ENCODE measurements at regions not wholly inside any gene's neighbourhood (a gene's known extent, or its start where the extent isn't known, plus 50 kb on each side); places are given as distances from the start of the nearest gene placed in this dataset.
"Not testable (repeated sequence)": the region's sequence is repeated elsewhere in the genome, so short reads cannot be mapped to it uniquely, and the experiment has no call there.

DNA sequence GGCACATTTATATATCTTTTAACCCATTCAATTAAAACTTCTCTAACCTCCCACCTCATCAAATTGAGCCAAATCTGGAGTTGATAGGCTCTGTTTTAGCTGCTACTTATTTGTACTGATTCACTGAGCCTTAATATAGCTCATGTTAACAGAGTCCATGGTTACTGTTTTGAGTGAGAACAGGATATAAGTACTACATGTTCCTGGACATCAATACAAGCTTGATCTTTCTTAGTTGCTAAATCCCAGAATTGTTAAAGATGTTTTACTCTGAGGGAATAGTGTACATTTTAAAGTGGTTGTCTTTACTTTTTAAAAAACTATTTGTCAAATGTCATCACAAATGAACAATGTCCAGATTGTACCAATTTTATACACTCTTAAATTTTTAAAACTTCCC is 157.7 kb downstream of the RPRM start:
- DNase-seq (ENCODE audit: extremely low read depth in 1 of 11, low read depth in 9 of 11, low spot score in 4 of 11) = no peak

DNA sequence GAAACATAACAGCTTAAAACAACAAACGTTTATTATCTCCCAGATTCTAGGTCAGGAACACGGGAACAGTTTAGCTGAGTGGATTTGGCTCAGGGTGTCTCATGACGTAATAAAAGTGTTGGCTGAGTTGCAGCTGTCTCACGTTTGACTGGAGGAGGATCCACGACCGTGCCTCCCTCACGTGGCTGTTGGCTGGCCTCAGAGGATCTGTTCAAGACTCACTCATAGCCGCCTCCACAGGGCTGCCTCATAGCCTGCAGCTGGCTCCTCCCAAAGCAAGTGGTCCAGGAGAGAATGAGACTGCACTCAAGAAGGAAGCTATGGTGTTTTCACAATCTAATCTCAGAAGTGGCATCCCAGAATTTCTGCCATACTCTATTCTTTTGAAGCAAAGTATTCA is 167.1 kb downstream of the RPRM start:
- no peak for DNase-seq (ENCODE audit: extremely low read depth in 1 of 11, low read depth in 9 of 11, low spot score in 4 of 11)

DNA sequence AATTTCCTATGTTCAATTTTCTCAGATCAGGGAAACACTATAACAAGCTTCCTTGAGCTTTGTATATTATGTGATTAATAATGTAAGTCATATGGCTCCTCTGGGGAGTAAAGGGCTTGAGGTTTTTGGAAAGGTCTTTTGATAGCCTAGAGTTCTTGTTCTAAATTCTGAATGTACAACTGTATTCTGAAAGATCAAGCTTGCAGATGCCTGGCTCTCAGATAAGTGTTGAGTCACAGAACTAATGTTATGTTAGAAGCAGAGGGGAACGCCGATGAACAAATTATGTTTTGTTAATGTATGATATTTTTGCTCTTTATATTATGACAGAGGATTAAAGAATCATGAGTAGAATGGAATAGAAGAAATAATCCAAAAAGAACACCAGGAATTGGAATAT is 170.1 kb downstream of the RPRM start:
- DNase-seq (ENCODE audit: extremely low read depth in 1 of 11, low read depth in 9 of 11, low spot score in 4 of 11) = no peak

DNA sequence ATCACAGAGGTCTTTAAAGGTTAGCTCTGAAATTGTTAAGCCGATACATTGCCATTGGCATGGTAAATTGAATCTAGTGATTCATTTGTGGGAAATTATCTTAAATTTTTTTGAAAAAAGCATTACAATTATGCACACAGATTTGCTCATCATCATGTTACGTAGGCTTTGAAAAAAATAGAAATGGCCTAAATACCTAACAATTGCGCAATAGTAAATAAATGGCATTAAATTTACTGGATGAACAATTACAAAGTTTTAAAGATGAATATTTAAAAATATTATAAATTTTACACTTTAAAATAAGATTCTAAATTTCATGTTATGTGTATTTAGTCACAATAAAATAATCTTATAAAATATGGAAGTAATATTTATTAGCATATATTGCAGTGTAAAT is 171.3 kb downstream of the RPRM start:
- DNase-seq (ENCODE audit: extremely low read depth in 1 of 11, low read depth in 9 of 11, low spot score in 4 of 11) = no peak

DNA sequence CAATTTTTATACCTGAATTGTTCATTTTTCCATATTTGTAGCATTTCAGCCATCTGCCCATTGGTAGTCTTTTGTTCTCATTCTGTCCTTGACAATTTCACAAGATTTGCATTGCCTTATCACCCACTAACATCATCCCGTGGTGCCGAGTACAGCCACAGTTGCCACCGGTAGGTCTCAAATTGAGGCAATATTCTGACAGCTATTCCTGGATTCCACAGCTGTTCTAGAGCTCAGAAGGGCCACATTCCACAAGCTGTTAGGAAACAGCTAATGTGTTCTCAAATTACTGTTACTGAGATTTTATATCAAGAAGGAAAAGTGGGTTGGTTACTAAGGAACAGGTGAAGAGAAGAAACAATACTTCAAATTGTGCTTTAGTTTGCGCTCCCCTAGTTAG is 178.8 kb downstream of the RPRM start:
- DNase-seq (ENCODE audit: extremely low read depth in 1 of 11, low read depth in 9 of 11, low spot score in 4 of 11) = no peak

DNA sequence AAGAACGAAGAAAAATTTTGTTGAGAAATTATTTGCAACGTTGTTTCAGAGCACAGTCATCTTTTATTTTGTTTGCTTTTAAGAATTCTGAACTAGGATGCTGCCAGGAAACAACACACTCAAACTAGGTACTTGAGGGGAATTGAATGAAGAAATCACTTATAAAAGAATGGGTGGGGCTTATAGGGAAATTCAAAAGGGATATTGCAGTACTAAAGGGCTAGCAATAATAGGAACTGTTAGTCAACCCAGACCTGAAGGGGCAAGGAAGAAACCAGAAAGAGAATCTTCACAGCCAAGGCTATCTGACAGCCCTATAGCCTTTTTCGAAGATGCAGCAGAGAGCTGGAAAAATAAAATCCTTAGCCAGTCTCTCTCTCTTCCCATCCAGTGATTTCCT is 179.3 kb downstream of the RPRM start:
- no peak for DNase-seq (ENCODE audit: extremely low read depth in 1 of 11, low read depth in 9 of 11, low spot score in 4 of 11)

DNA sequence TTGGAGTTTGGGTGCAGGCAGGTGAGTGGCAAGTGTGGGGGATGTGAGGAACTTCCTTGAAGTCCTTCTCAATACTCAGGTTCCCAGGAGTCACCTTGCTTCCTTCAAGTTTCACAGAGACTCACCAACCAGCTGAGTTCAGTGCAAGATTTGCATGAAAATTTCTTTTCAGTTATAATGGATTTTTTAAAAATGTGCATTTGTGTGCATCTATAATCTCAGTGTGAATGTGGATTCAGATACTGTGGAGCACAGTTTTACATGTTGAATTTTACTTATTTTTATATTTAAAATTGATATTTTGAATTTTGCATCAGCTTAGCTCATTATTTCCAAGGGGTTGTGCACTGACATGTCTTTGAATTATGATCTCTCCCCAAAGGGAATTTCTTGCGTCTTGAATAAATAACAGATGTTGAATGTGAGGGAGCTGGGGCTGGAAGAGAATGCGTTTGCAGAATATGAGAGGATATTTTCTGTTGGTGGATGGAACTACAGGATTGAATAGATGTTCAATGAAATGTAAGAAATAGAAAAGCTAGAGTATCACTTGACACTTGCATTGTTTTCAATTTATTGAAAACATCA is 184.3 kb downstream of the RPRM start:
- DNase-seq (ENCODE audit: extremely low read depth in 1 of 11, low read depth in 9 of 11, low spot score in 4 of 11) = no peak

DNA sequence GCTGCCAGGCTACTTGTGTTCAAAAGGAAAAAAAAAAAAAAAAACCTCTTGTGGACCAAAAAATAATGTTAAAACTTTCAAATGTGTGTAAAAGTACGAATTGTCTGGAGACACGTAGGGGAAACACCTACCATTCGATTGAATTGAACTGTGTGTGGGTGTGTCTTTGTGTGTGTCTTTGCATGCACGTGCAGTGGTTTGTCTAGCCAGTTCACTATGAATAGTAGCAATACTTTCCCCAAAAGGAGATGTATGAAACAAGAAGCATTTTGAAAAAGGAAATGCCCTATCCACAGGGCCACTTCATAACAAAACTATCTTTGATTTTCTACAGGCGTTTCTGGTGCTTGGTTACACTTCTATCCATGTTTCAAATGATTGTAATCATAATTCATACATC is 186.8 kb downstream of the RPRM start:
- no peak for DNase-seq (ENCODE audit: extremely low read depth in 1 of 11, low read depth in 9 of 11, low spot score in 4 of 11)

DNA sequence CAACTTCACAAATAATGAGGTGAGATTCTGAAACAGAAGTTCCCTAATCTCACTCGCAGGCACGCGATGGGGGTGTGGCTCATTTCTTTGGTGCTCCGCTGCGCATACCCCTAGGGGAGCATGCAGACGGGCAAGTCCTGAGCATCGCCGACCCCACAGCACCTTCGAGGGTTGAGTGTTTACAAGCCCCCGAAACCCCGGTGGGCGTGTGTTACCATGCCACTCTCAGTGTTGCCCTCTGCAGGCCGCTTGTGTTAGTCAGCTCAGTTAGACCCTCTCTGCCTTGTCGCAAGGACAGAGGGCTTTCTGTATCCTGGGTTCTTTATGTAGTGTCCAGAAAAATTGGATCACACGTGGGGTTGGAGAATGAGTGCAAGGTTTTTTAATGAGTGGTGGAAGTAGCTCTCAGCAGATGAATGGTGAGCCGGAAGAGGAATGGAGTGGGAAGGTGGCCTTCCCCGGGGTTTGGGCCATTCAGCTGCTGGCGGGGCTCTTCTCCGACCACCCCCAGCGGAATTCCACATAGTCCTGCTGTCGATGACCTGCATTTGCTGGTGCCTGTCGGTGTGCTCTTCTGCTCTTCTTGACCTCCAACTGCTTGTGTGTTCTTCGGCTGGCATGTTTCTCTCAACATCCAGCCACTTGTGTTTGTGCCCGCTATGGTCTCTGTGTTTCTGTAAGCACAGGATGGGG is 191.3 kb downstream of the RPRM start:
- DNase-seq (ENCODE audit: extremely low read depth in 1 of 11, low read depth in 9 of 11, low spot score in 4 of 11) = peak in 3 of 11 donors; percentile 2 to 5 (median 5)

DNA sequence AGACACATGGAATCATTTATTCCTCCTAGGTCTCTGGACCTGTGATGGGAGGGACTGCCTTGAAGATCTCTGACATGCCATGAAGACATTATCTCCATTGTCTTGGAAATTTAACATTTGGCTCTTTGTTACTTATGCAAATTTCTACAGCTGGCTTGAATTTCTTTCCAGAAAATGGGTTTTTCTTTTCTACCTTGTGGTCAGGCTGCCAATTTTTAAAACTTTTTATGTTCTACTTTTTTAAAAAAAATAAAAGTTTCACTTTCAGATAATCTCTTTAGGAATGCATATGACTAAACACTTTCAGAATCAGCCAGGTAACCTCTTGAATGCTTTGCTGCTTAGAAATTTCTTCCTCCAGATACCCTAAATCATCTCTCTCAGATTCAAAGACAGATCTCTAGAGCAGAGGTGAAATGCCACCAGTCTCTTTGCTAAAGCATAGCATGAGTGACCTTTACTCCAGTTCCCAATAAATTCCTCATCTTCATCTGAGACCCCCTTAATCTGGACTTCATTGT is 209.6 kb downstream of the RPRM start:
- DNase-seq (ENCODE audit: extremely low read depth in 1 of 11, low read depth in 9 of 11, low spot score in 4 of 11) = no peak

DNA sequence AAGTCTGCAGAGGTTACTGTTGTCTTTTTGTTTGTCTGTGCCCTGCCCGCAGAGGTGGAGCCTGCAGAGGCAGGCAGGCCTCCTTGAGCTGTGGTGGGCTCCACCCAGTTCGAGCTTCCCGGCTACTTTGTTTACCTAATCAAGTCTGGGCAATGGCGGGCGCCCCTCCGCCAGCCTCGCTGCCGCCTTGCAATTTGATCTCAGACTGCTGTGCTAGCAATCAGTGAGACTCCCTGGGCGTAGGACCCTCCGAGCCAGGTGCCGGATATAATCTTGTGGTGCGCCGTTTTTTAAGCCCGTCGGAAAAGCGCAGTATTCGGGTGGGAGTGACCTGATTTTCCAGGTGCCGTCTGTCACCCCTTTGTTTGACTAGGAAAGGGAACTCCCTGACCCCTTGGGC is 221.7 kb downstream of the RPRM start:
- not testable (repeated sequence) for DNase-seq (ENCODE audit: extremely low read depth in 1 of 11, low read depth in 9 of 11, low spot score in 4 of 11)

DNA sequence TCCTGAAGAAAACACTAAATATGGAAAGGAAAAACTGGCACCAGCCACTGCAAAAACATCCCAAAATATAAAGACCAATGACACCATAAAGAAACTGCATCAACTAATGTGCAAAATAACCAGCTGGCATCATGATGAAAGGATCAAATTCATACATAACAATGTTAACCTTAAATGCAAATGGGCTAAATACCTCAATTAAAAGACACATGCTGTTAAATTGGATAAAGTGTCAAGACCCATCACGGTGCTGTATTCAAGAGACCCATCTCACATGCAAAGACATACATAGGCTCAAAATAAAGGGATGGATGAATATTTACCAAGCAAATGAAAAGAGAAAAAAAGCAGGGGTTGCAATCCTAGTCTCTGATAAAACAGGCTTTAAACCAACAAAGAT is 231.9 kb downstream of the RPRM start:
- not testable (repeated sequence) for DNase-seq (ENCODE audit: extremely low read depth in 1 of 11, low read depth in 9 of 11, low spot score in 4 of 11)

DNA sequence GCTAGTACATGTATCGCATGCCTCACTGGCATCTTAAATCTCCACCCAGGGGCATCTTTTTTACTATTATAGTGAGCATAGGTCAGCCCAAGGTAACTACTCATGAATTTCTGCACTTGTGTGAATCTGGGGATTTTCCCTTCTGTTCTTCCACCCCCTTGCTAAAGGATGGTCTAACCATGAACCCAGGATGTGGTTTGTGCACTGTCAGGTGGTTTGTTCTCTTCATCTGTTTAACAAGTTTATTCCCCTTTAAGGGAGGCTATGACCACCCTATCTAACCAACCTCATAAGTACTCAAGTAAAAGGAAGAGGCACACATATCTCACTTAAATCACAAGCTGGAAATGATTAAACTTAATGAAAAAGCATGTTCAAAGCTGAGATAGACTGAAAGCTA is 243.0 kb downstream of the RPRM start:
- DNase-seq (ENCODE audit: extremely low read depth in 1 of 11, low read depth in 9 of 11, low spot score in 4 of 11) = no peak

DNA sequence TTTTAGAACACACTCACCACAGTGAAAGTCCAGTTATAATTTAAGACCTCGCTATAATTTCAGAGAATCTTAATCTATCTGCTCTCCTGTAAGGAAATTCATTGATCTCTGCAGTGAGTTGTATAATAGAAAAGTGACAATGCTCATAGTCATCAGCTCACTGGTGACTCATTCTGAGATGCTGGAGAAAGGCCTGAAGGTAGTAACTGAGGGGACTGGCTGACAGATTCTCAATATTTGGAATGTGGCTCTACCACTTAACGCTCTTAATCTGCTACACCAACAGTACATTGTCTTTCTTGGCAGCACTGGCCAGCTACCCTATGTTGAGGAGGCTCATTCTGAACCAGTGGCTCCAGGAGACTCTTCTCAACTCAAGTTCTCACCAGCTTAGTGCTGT is 246.1 kb downstream of the RPRM start:
- DNase-seq (ENCODE audit: extremely low read depth in 1 of 11, low read depth in 9 of 11, low spot score in 4 of 11) = no peak

DNA sequence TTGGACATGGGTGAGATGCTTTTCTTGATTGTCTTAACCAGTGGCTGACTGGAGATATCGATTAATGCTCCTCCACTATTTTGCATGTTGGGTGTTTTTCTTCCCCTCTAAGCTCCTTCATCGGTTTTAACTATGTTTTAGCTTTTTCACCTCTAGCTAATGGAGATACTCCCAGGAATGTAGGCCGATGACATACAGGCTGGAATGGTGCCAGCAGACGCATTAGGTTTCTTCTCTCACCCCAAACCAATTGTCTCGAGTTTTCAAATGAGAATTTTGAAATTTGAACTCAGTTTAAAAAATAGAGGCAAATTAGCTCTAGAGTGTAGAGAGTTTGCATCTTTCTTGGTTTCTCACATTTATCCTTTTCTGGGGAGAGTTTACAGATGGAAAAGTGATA is 247.6 kb downstream of the RPRM start:
- DNase-seq (ENCODE audit: extremely low read depth in 1 of 11, low read depth in 9 of 11, low spot score in 4 of 11) = peak in 3 of 11 donors; percentile 1

DNA sequence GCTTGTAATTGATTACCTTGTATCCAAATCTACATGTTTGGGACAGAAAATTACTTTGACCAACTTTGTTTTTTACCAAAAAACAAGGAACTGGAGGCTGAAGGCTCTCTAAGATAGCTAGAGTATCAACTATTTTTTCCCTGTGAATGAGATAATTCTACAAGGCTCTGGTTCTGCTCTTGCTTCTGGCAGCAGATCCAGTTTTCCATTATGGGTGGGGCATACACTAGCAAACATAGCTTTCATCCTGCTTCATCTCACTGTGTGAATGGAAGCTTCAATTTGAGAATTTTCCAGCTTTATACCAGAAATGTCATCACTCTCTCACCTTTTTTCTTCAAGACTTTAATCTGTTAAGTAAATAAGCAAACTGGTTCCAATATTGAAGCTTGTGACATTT is 249.7 kb downstream of the RPRM start:
- DNase-seq (ENCODE audit: extremely low read depth in 1 of 11, low read depth in 9 of 11, low spot score in 4 of 11) = no peak

DNA sequence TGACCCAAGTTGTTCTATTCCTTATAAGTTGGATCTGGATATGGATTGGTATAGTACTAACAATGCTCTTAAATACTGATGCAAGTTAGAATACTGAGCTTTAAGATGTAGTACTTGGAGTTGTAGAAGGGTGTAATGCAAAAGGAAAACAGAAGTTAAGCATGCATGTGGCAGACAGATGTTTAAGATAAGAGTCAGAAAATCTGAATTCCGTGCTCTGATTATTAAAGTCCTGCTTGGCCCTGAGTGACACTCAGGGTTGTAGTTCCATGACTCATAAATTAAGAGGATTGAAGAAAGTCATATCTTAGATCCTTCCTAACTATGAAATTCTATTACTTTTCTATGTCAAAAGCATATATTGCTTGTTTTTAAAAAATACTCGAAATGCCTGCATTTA is 250.6 kb downstream of the RPRM start:
- DNase-seq (ENCODE audit: extremely low read depth in 1 of 11, low read depth in 9 of 11, low spot score in 4 of 11) = no peak

DNA sequence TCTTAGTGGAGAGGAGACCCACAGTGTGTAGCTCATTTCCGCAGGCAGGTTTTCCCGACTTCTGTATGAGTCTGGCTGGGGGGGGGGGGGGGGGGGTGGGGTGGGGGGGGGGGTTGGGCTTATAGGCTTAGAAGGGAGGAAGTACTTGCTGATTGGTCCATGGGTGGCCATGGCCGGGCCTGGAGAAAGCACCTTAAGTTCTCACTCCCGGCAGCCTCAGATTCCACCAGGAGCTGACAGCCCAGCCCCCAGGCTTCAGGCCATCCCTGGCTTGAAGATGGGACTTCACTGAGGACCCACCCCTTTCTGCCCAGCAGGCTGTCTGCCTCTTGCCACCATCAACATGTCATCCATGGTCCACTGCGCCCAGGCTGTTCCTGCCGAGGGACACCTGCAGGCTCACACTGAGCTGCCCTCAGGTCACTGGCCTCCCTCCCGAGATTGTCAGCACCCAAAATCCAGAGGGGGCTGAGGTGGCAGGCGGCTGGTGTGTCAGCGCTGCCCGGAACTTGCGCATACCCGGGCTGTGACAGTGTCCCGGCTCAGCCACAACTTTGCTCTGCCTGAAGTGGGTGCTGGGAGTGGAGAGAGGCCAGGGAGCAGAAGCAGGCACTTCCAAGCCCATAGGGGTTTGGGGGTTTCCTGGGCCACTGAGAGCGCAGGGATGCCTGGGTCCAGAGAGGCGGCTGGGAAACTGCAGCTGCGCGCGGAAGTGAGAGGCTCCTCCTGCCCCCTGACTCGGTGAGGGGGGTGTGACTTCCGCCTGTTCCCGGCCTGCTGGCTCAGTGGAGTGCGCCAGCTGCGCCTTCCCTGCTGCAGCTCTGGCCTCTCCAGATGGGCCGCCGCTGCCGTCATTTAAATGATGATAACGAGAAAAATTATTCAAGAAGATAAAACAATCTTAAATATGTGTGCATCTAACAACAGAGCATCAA is 256.1 kb downstream of the RPRM start:
- no peak for DNase-seq (ENCODE audit: extremely low read depth in 1 of 11, low read depth in 9 of 11, low spot score in 4 of 11)

DNA sequence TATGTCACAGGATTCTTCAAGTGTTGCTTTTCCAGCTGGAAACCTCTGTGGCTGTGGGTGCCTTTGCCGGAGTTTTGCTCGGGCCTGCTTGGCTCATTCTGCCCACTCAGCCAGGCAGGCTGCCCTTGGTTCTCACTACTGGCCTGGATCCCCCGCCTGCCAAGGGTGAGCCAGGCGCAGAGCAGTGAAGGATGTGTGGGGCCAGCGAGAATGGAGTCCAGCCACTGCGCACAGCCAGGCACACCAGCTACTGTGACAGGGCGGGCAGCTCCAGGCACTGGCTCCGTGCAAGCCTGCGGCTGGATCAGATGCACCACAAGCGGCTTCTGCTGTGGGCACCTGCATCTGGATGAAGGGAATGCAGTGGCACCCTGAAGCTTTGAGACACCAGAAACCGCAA is 257.1 kb downstream of the RPRM start:
- no peak for DNase-seq (ENCODE audit: extremely low read depth in 1 of 11, low read depth in 9 of 11, low spot score in 4 of 11)

DNA sequence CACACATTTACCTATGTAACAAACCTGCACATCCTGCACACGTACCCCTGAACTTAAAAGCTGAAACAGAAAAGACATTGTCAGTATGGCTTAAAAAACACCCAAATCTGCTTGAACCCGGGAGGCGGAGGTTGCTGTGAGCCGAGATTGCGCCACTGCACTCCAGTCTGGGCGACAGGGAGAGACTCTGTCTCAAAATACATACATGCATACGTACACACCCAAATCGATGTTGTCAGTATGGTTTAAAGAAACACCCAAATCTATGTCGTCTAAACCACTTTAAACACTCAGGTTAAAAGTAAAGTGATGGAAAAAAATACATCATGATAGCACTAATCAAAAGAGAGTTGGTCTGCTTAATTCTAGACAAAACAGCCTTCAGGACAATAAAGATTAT is 257.5 kb downstream of the RPRM start:
- DNase-seq (ENCODE audit: extremely low read depth in 1 of 11, low read depth in 9 of 11, low spot score in 4 of 11) = no peak

All from renal cortex interstitium (tissue), 11 donors.